Stimulated activated naive CD8-positive, alpha-beta T cell treated with anti-CD3 and anti-CD28 coated beads, Interleukin-15, amount 100 ng/mL, for 72 hours (primary cell): ENCODE measurements at regions not wholly inside any gene's neighbourhood (a gene's known extent, or its start where the extent isn't known, plus 50 kb on each side); places are given as distances from the start of the nearest gene placed in this dataset.

Experiments
- ATAC-seq: fragments of 150-1000 bp; cut with Tn5 transposase; 2 replicates; pipeline ENCODE4 v1.10.0; 2021; ENCODE audit warnings: mild to moderate bottlenecking, moderate library complexity
- DNase-seq, 2 donors: peaks; one replicate each; pipeline ENCODE4 v3.0.0; 2021 to 2022
- H3K27ac Mint-ChIP-seq, 2 donors: one replicate each; pipeline ENCODE4 v1.8.0; 2022; ENCODE audit warnings: mild to moderate bottlenecking in 2 of 2, mixed read lengths in 2 of 2, moderate library complexity in 2 of 2
- H3K27me3 Mint-ChIP-seq: one replicate; pipeline ENCODE4 v1.8.0; 2022; ENCODE audit warnings: mixed read lengths
- H3K4me1 Mint-ChIP-seq: one replicate; pipeline ENCODE4 v1.8.0; 2022; ENCODE audit warnings: mild to moderate bottlenecking, mixed read lengths
- H3K4me3 Mint-ChIP-seq, 2 donors: one replicate each; pipeline ENCODE4 v1.8.0; 2022; ENCODE audit warnings: mild to moderate bottlenecking in 2 of 2, mixed read lengths in 2 of 2, moderate library complexity in 1 of 2
- H3K9me3 Mint-ChIP-seq, 2 donors: one replicate each; pipeline ENCODE4 v1.8.0; 2022; ENCODE audit warnings: mixed read lengths in 2 of 2

DNA sequence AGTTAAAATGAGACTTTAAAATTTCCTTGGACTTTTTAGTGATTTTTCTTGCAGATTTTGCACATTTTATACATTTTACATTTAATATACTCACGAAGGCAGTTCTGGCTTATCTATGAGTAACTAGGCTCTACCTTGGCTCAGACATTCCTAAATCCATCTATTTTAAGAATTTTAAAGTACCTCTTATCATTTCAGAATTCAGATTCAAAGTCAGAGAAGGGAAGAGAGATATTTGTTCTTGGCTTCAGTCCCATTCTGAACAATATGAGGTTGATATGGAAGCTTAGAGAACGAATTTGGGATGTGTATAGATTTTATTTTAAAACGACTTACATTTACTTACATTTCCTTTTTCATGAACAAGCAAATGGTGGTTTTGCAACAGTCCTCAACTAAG lies 230.2 kb downstream of the LMO4 start:
- ATAC-seq: no peak
- Mint-ChIP-seq H3K9me3 (no peaks in the 10 kb centered on the region), H3K27ac (no peak overlapping the region), H3K4me1 (no peaks in the 10 kb centered on the region), H3K4me3 (no peak overlapping the region), H3K27me3 (no peaks in the 10 kb centered on the region)
- no peak for DNase-seq

GRCh38 chr1:87560137-87560536 lies 231.5 kb downstream of the LMO4 start:
- H3K27me3 Mint-ChIP-seq: no peaks in the 10 kb centered on the region
- H3K9me3 Mint-ChIP-seq: no peaks in the 10 kb centered on the region
- no peak overlapping the region for H3K4me3 Mint-ChIP-seq
- H3K27ac Mint-ChIP-seq: no peak overlapping the region
- H3K4me1 Mint-ChIP-seq: no peaks in the 10 kb centered on the region
- no peak for DNase-seq
- no peak for ATAC-seq

DNA sequence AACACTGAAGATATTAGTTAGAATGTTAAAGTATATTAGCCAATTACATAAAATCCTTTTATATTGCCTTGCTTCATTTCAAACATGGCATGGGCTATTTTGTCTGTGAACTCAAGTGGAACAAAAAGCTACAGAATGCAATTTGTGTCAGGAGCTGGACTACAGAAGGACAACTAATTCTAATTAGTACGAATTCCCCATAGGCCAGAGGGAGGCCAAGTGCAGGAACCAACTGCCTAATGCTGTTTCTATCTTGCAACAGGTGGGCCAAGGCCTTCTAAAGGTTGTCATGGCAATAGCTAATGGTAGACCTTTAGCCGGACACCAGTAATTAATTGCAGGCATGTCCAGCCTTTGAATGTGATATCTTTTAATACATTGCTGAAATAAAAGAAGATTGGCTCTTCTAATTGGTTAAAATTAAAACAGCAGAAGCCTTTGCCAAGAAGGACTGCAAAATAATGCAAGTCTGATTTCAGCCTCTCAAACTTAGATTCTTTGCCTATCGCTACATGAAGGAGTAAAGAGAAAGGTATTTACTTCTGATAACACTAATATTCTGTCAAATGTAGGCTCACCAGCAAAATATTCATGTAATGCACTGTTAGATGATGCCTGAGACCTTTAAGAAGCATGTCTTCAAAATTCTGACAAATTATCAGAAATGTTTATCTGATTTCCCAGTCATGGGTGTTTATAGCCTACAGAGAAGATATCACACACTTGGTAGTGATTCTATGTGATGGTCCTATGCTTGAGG lies 232.1 kb downstream of the LMO4 start:
- Mint-ChIP-seq H3K27me3 (peaks cover 4% of the 10 kb centered on the region), H3K9me3 (no peaks in the 10 kb centered on the region), H3K4me1 (no peaks in the 10 kb centered on the region), H3K27ac (no peak overlapping the region), H3K4me3 (no peak overlapping the region)
- DNase-seq (no peak), ATAC-seq (no peak)

DNA sequence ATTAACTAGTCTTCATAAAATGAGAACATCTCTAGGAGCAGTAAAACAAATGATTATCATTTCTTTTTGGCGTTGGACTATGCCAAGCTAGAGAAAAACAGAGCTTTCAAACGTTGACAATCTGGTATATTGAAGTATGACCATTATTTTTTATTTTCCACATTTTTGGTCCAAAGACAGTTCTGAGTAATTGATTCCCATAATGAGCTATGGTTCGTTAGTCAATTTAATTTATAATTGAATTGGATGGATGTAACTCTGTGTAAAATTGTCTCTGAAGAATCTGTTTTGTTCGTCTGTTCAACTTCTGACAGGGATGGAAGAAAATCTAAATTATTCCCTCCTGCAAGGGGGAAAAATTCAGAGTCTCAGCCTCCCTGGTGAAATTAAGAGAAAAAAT lies 234.5 kb downstream of the LMO4 start:
- Mint-ChIP-seq H3K27ac (no peak overlapping the region), H3K9me3 (no peaks in the 10 kb centered on the region), H3K4me1 (no peaks in the 10 kb centered on the region), H3K4me3 (no peak overlapping the region), H3K27me3 (peaks cover 6% of the 10 kb centered on the region)
- no peak for DNase-seq
- no peak for ATAC-seq

DNA sequence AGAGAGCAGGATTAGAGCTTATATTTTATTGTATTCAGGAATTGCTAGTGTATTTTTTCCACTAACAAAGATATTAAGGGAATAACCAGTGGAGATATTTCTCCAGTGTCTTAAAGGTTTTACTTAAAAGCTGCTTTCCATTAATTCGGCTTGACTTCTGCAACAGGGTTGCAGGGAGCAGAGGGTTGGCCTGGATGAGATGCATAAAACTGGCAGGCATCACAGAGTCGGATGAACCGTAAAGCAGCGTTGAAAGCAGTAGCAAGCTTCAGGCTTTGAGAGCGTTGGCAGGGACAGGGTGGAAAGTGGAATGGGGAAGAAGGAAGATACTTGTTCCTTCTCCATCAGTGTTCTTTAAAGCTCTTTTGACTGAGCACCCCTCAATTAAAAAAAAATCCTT lies 237.2 kb downstream of the LMO4 start:
- no peak overlapping the region for H3K4me3 Mint-ChIP-seq
- H3K9me3 Mint-ChIP-seq: no peaks in the 10 kb centered on the region
- H3K27ac Mint-ChIP-seq: no peak overlapping the region
- H3K27me3 Mint-ChIP-seq: peaks cover 6% of the 10 kb centered on the region
- ATAC-seq (no peak), DNase-seq (no peak)
- H3K4me1 Mint-ChIP-seq: no peaks in the 10 kb centered on the region

- H3K27ac Mint-ChIP-seq: no peak overlapping the region
- DNase-seq: no peak
- H3K4me3 Mint-ChIP-seq: no peak overlapping the region
- H3K9me3 Mint-ChIP-seq: no peaks in the 10 kb centered on the region
- ATAC-seq: no peak
- H3K4me1 Mint-ChIP-seq: no peaks in the 10 kb centered on the region
- peaks cover 6% of the 10 kb centered on the region for H3K27me3 Mint-ChIP-seq
Measured at GRCh38 chr1:87568005-87568404, 239.3 kb downstream of the LMO4 start.

GRCh38 chr1:87568911-87569310 lies 240.2 kb downstream of the LMO4 start:
- no peaks in the 10 kb centered on the region for H3K9me3 Mint-ChIP-seq
- no peak overlapping the region for H3K4me3 Mint-ChIP-seq
- no peak overlapping the region for H3K27ac Mint-ChIP-seq
- no peaks in the 10 kb centered on the region for H3K4me1 Mint-ChIP-seq
- H3K27me3 Mint-ChIP-seq: peaks cover 6% of the 10 kb centered on the region
- ATAC-seq: no peak
- no peak for DNase-seq

GRCh38 chr1:87572008-87572407 lies 243.3 kb downstream of the LMO4 start:
- Mint-ChIP-seq H3K27me3 (no peaks in the 10 kb centered on the region), H3K9me3 (no peaks in the 10 kb centered on the region), H3K27ac (no peak overlapping the region), H3K4me1 (no peaks in the 10 kb centered on the region), H3K4me3 (no peak overlapping the region)
- ATAC-seq: no peak
- no peak for DNase-seq

- H3K4me1 Mint-ChIP-seq: no peaks in the 10 kb centered on the region
- ATAC-seq (no peak), DNase-seq (no peak)
- H3K4me3 Mint-ChIP-seq: no peak overlapping the region
- no peaks in the 10 kb centered on the region for H3K27me3 Mint-ChIP-seq
- no peaks in the 10 kb centered on the region for H3K9me3 Mint-ChIP-seq
- H3K27ac Mint-ChIP-seq: no peak overlapping the region
Measured at GRCh38 chr1:87572891-87573290, 244.2 kb downstream of the LMO4 start.

DNA sequence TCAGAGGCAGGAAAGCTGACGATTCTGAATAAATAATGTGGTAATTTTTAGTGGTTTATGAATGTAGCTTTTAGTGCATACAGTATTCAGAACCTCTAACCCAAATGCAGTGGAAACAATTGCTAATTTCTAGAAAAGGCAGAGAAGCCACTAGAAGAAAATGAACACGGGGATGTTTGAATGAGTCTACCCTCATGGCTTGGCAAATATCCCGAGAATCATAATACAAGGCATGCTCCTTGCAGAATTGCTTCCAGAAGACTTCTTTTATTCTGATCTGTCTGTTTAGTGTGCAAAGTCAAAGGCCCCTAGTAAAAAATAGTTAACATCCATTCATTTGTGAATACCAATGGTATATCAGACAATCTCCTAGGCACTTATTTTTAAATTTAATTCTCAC lies 246.8 kb downstream of the LMO4 start:
- Mint-ChIP-seq H3K4me1 (no peaks in the 10 kb centered on the region), H3K9me3 (no peaks in the 10 kb centered on the region), H3K4me3 (no peak overlapping the region), H3K27ac (no peak overlapping the region), H3K27me3 (no peaks in the 10 kb centered on the region)
- DNase-seq: no peak
- no peak for ATAC-seq

- Mint-ChIP-seq H3K4me1 (no peaks in the 10 kb centered on the region), H3K27me3 (no peaks in the 10 kb centered on the region), H3K4me3 (no peak overlapping the region), H3K27ac (no peak overlapping the region), H3K9me3 (no peaks in the 10 kb centered on the region)
- ATAC-seq (no peak), DNase-seq (no peak)
Measured at GRCh38 chr1:87578464-87578863, 249.8 kb downstream of the LMO4 start.

DNA sequence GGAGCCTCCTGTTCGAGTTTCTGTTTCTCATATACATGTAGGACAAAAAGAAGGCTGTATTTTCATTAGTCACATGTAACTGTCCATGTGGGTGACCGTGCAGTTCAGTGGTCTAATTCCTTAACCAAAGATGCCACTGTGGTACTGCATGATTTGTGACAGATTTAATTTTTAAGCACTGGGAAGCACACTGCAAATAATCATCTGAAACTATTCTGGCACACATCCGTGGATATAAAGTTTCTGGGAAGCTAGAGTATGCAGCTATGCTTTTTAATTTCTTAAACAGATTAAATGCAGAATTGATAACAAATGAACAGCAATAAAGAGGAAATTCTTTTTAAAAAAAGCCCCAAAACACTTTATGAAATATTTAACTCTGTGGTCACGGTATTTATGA lies 254.8 kb downstream of the LMO4 start:
- DNase-seq (no peak), ATAC-seq (no peak)
- H3K9me3 Mint-ChIP-seq: no peaks in the 10 kb centered on the region
- H3K4me3 Mint-ChIP-seq: no peak overlapping the region
- H3K4me1 Mint-ChIP-seq: no peaks in the 10 kb centered on the region
- H3K27ac Mint-ChIP-seq: no peak overlapping the region
- peaks cover 7% of the 10 kb centered on the region for H3K27me3 Mint-ChIP-seq

DNA sequence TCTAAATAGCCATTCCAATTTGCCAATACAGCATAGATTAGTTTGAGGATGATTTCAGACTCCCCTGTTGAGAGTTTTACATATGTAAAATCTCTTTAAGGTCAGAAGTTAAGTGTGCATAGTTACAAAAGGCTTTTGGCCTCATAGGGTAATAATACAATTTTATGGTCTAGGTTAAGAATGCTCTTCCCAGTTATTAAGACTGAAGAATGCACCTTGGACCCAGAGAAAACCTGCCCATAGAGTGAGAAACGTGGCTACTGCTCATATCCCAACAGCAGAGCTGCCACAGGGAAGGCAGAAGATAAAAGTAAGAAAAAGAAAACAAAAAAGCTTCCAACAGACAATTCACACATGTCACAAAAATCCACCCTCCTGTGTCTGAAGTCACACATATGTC lies 255.9 kb downstream of the LMO4 start:
- Mint-ChIP-seq H3K4me1 (no peaks in the 10 kb centered on the region), H3K4me3 (no peak overlapping the region), H3K9me3 (no peaks in the 10 kb centered on the region), H3K27ac (no peak overlapping the region), H3K27me3 (peaks cover 7% of the 10 kb centered on the region)
- ATAC-seq: no peak
- no peak for DNase-seq

DNA sequence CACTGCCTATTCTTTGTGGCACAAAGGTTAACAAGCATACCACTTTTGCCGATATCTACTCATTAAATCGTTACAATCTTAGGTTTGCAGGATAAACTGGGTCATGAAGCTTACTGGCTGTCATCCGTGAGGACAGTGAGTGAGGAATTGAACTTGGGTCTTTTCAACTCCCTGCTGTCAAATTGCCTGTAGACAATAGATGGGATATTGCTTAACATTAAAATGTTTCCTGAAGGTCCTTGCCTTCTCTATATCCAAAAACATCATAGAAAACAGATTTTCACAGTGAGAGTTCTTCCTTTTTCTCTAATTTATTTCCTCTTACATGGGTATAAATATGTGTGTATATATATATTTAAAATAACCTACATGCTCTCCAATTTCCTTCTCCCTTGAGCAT lies 257.8 kb downstream of the LMO4 start:
- Mint-ChIP-seq H3K27ac (no peak overlapping the region), H3K4me3 (no peak overlapping the region), H3K9me3 (no peaks in the 10 kb centered on the region), H3K4me1 (no peaks in the 10 kb centered on the region), H3K27me3 (peaks cover 7% of the 10 kb centered on the region)
- no peak for DNase-seq
- ATAC-seq: no peak

GRCh38 chr1:87588495-87588894 lies 259.8 kb downstream of the LMO4 start:
- DNase-seq (no peak), ATAC-seq (no peak)
- Mint-ChIP-seq H3K9me3 (no peaks in the 10 kb centered on the region), H3K27ac (no peak overlapping the region), H3K4me1 (no peaks in the 10 kb centered on the region), H3K27me3 (peaks cover 14% of the 10 kb centered on the region), H3K4me3 (no peak overlapping the region)

DNA sequence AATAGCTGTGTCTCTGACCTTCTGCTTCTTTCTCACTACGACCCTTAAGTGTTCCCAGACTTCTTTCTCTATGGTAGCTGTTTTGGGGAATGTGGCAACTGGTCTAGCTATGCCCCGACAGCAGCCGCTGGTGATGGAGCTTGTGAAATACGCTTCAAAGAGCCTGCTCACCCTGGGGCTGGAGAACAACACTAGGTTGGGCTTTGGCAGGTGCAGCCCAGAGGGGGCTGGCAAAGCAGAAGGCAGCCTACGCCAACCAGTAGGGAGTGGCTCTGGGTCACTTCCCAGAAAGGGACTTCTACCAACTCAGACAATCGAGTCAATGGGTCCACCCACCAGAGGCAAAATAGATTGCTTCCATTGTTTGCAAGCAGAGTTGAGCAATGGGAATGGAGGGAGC lies 262.8 kb downstream of the LMO4 start:
- ATAC-seq (no peak), DNase-seq (no peak)
- H3K4me3 Mint-ChIP-seq: no peak overlapping the region
- peaks cover 14% of the 10 kb centered on the region for H3K27me3 Mint-ChIP-seq
- no peaks in the 10 kb centered on the region for H3K9me3 Mint-ChIP-seq
- no peaks in the 10 kb centered on the region for H3K4me1 Mint-ChIP-seq
- H3K27ac Mint-ChIP-seq: no peak overlapping the region

DNA sequence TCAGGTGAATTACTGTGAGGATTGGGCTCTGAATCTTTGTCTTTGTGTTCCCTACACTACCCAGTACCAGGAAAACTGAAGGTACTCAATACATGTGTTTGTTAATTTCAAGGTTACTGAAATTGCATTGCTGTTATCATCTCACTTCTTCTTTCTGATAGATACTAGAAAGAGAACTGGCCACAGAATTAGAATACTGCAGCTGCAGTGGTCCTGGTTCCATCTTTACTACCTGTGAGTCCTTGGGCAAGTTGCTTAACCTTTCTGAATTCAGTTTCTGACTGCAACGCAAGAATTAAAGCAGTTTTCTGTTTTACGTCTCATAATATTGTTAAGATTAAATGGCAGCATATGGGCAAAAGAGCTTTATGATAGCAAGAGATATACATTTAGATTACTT lies 263.5 kb downstream of the LMO4 start:
- Mint-ChIP-seq H3K27ac (no peak overlapping the region), H3K4me1 (no peaks in the 10 kb centered on the region), H3K9me3 (no peaks in the 10 kb centered on the region), H3K27me3 (peaks cover 14% of the 10 kb centered on the region), H3K4me3 (no peak overlapping the region)
- DNase-seq: no peak
- no peak for ATAC-seq
